ENCODE measurements at regions not wholly inside any gene's neighbourhood (a gene's known extent, or its start where the extent isn't known, plus 50 kb on each side); places are given as distances from the start of the nearest gene placed in this dataset.

DNA sequence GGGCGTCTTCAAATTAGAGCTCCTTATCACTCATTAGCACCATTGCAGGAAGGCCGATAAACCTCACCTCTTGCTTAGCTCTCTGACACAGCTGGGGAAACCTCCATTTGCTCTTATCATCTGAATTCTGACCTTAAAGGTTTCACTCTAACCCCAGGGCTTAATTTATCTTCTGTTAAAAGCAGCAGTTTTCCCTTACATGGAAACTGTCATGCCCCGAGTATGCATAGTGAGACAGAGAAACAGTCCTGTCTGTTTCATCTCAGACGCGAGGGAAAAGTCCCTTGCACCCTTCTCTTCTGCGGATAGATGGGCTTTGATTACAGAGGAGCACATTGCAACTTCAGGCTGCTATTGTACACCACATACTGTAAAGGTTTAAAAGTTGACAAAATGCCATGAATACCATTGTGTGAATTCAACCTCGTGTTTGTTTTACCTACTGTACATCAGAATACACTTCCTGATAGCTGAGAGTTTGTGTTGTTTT lies 191.5 kb upstream of the BMP2 start:
- TF ChIP-seq, protein P1, sequence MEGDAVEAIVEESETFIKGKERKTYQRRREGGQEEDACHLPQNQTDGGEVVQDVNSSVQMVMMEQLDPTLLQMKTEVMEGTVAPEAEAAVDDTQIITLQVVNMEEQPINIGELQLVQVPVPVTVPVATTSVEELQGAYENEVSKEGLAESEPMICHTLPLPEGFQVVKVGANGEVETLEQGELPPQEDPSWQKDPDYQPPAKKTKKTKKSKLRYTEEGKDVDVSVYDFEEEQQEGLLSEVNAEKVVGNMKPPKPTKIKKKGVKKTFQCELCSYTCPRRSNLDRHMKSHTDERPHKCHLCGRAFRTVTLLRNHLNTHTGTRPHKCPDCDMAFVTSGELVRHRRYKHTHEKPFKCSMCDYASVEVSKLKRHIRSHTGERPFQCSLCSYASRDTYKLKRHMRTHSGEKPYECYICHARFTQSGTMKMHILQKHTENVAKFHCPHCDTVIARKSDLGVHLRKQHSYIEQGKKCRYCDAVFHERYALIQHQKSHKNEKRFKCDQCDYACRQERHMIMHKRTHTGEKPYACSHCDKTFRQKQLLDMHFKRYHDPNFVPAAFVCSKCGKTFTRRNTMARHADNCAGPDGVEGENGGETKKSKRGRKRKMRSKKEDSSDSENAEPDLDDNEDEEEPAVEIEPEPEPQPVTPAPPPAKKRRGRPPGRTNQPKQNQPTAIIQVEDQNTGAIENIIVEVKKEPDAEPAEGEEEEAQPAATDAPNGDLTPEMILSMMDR (IDR thresholded peaks at IDR 0.05), result no peak
- no peak for TF ChIP-seq EP300 (IDR thresholded peaks at IDR 0.05)

All from ovary (tissue), 3 donors.